Activated CD8-positive, alpha-beta memory T cell treated with anti-CD3 and anti-CD28 coated beads, Interleukin-2, amount 10 ng/mL, durations not matched to agents 7 days and 5 days (primary cell): ENCODE measurements at regions not wholly inside any gene's neighbourhood (a gene's known extent, or its start where the extent isn't known, plus 50 kb on each side); places are given as distances from the start of the nearest gene placed in this dataset.

Experiments
- ATAC-seq: fragments of 150-1000 bp; cut with Tn5 transposase; one replicate; pipeline ENCODE4 v1.10.0; 2021; ENCODE audit warnings: moderate library complexity
- CTCF ChIA-PET: fragments of 350-600 bp; sonication (Branson Sonifier 250); formaldehyde crosslinking; loops from one replicate; lab custom pipeline; 2021; ENCODE audit warnings: antibody characterized with exemption; lab: Charles Lee
- DNase-seq: peaks from one replicate; pipeline ENCODE4 v3.0.0-alpha.2; 2020
- H3K27ac Mint-ChIP-seq: one replicate; pipeline ENCODE4 v1.8.0; 2021; ENCODE audit warnings: mild to moderate bottlenecking, mixed read lengths
- H3K27me3 Mint-ChIP-seq: one replicate; pipeline ENCODE4 v1.8.0; 2021; ENCODE audit warnings: mixed read lengths
- H3K36me3 Mint-ChIP-seq: one replicate; pipeline ENCODE4 v1.8.0; 2021; ENCODE audit warnings: mild to moderate bottlenecking, mixed read lengths
- H3K4me1 Mint-ChIP-seq: one replicate; pipeline ENCODE4 v1.8.0; 2021; ENCODE audit warnings: mixed read lengths
- H3K4me3 Mint-ChIP-seq: one replicate; pipeline ENCODE4 v1.8.0; 2021; ENCODE audit warnings: mild to moderate bottlenecking, moderate library complexity, mixed read lengths
- H3K9me3 Mint-ChIP-seq: one replicate; pipeline ENCODE4 v1.8.0; 2022; ENCODE audit warnings: low read depth, mixed read lengths

DNA sequence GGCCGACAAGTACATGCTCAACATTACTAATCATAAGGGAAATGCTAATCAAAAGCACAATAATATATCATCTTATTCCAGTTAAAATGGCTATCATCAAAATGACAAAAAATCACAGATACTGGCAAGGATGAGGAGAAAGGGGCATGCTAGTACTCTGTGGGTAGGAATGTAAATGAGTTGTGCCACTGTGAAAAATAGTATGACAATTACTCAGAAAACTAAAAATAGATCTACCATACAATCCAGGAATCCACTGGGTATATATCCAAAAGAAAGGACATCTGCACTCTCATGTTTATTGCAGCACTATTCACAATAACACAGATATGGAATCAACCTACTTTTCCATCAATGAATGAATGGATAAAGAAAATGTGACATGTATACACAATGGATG lies 1256.5 kb downstream of the SI start:
- Mint-ChIP-seq H3K27me3 (no peaks in the 10 kb centered on the region), H3K4me1 (no peaks in the 10 kb centered on the region), H3K27ac (no peak overlapping the region), H3K9me3 (no peaks in the 10 kb centered on the region), H3K36me3 (no peaks in the 10 kb centered on the region), H3K4me3 (no peak overlapping the region)
- ATAC-seq = no peak
- CTCF ChIA-PET = no interaction called here
- no peak for DNase-seq

DNA sequence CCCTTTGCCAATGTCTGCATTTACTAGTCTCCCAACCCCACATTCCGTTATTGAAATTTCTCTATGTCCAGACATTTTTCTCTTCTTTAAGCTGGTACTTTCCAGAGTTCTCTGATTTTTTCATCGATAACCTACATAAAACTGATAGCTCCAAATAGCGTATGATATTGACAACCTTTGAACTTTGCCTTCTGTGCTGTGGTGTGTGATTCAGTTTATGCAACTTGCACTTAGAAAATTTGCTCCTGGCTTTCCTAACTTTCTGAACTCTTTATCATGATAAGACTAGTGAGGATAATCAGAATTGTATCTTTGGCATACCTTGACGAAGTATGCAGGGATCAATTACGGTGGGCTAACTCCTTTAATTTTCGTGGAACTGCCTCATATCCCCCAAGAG lies 1261.3 kb downstream of the SI start:
- peaks cover 3% of the 10 kb centered on the region for H3K9me3 Mint-ChIP-seq
- no peak for ATAC-seq
- no peaks in the 10 kb centered on the region for H3K27me3 Mint-ChIP-seq
- H3K27ac Mint-ChIP-seq = no peak overlapping the region
- CTCF ChIA-PET = no interaction called here
- H3K4me1 Mint-ChIP-seq = no peaks in the 10 kb centered on the region
- no peak for DNase-seq
- no peaks in the 10 kb centered on the region for H3K36me3 Mint-ChIP-seq
- no peak overlapping the region for H3K4me3 Mint-ChIP-seq

DNA sequence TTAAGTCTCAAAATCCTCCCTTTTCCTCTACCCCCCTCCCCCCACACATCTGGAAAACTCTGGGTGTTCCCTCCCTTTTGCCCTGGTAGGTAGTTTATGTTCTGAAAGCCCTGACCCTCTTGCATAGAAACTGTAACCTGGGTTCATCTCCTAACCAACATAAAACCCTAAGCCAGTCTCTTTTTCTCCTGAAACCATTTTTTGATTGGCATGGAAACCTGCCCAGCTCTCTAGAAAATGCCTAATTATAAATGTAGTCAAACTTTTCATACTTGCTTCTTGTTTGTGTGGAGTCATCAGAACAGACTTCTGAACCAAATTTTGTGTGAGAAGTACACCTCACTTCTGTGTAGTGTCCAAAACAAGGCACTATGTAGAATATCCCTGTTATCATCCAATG lies 1264.4 kb downstream of the SI start:
- CTCF ChIA-PET = no interaction called here
- H3K36me3 Mint-ChIP-seq = no peaks in the 10 kb centered on the region
- no peak overlapping the region for H3K27ac Mint-ChIP-seq
- no peaks in the 10 kb centered on the region for H3K4me1 Mint-ChIP-seq
- no peaks in the 10 kb centered on the region for H3K27me3 Mint-ChIP-seq
- H3K9me3 Mint-ChIP-seq = peaks cover 3% of the 10 kb centered on the region
- DNase-seq (no peak), ATAC-seq (no peak)
- no peak overlapping the region for H3K4me3 Mint-ChIP-seq

DNA sequence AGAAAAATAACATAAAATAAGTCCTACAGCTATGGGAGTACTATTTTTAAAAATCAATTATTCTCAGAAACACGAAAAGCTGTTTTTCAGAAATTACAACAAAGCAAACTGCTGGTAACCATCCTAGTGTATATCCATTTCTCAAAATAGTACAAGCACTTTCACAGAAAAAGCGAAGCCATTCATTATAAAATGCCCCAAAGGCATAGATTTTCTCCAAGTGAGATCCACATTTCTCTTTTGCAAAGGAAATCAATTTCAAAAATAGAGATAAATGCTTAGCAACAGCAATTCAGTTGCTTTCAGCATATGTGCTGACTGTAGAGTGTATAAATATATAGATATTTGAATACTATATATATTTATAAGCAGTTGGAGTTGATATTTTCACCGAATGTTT lies 1266.3 kb downstream of the SI start:
- Mint-ChIP-seq H3K4me1 (no peaks in the 10 kb centered on the region), H3K4me3 (no peak overlapping the region), H3K27me3 (no peaks in the 10 kb centered on the region), H3K27ac (no peak overlapping the region), H3K9me3 (peaks cover 3% of the 10 kb centered on the region), H3K36me3 (no peaks in the 10 kb centered on the region)
- ATAC-seq = no peak
- DNase-seq = no peak
- CTCF ChIA-PET = interaction anchor here (1.1 kb wide), 1 partner anchor 166 kb away, joined by 3 read pairs; no protein-coding TSS in a partner anchor

DNA sequence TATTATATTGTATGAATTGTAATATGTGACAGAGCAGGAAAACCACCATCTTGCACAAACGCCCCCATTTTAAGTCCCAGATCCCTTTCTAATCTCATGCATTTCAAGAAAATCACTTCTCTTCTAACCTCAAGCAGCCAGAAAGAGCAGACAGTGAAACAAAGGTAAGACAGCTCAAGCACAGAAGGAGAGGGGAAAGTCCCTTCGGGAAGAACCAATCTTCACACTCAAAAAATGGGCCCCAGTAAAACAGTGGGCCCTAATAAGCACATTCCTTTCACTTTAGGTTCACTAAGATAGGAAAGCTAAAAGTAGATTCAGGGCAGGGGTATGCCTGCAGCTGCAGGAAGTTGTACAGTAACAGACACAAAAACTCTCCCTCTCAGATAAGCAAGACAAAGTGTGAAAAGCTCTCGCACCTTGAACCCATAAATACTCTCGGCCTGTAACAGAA lies 1268.7 kb downstream of the SI start:
- DNase-seq = no peak
- Mint-ChIP-seq H3K27me3 (no peaks in the 10 kb centered on the region), H3K27ac (no peak overlapping the region), H3K4me1 (no peaks in the 10 kb centered on the region), H3K36me3 (no peaks in the 10 kb centered on the region), H3K4me3 (no peak overlapping the region), H3K9me3 (peaks cover 3% of the 10 kb centered on the region)
- CTCF ChIA-PET = no interaction called here
- ATAC-seq = no peak

DNA sequence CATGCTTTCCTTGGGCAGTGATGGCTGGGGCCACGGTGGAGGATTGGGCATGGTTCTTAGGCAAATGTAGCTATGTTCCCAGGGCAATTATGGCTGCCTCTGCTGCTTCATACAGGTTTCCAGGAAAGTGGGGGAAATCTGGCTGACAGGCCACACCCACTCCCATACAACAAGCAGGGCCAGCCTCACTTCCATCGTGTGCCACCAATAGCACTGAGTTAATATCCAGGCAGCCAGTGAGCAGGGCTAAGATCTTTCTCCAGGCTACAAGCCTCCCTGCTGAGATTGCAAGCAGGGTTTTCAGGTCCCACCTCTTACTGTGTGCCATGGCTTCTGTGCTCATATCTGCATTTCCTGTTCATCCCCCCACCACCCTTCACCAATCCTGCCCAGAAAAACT lies 1291.9 kb downstream of the SI start:
- no peaks in the 10 kb centered on the region for H3K27me3 Mint-ChIP-seq
- H3K4me3 Mint-ChIP-seq = no peak overlapping the region
- DNase-seq (no peak), ATAC-seq (no peak)
- H3K4me1 Mint-ChIP-seq = no peaks in the 10 kb centered on the region
- peaks cover 4% of the 10 kb centered on the region for H3K9me3 Mint-ChIP-seq
- H3K36me3 Mint-ChIP-seq = no peaks in the 10 kb centered on the region
- no peak overlapping the region for H3K27ac Mint-ChIP-seq
- CTCF ChIA-PET = no interaction called here

DNA sequence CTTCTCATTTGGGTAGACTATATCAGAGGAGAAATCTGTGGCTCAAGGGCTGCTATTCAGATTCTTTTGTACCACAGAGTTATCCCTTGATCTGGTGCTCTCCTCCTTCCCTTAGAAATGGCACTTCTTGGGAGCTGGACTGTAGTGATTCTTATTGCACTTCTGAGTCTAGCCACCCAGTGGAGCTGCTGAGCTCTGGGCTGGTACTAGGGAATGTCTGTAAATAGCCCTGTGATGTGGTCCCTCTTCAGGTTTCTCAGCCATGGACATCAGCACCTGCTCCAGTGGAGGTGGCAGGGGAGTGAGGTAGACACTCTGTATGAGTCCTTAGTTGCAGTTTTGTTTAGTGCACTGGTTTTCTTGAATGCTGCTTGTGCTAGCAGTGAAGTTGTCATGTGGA lies 1292.6 kb downstream of the SI start:
- DNase-seq (no peak), ATAC-seq (no peak)
- peaks cover 4% of the 10 kb centered on the region for H3K9me3 Mint-ChIP-seq
- H3K4me1 Mint-ChIP-seq = no peaks in the 10 kb centered on the region
- no peaks in the 10 kb centered on the region for H3K27me3 Mint-ChIP-seq
- no peak overlapping the region for H3K4me3 Mint-ChIP-seq
- H3K27ac Mint-ChIP-seq = no peak overlapping the region
- no peaks in the 10 kb centered on the region for H3K36me3 Mint-ChIP-seq
- CTCF ChIA-PET = no interaction called here

DNA sequence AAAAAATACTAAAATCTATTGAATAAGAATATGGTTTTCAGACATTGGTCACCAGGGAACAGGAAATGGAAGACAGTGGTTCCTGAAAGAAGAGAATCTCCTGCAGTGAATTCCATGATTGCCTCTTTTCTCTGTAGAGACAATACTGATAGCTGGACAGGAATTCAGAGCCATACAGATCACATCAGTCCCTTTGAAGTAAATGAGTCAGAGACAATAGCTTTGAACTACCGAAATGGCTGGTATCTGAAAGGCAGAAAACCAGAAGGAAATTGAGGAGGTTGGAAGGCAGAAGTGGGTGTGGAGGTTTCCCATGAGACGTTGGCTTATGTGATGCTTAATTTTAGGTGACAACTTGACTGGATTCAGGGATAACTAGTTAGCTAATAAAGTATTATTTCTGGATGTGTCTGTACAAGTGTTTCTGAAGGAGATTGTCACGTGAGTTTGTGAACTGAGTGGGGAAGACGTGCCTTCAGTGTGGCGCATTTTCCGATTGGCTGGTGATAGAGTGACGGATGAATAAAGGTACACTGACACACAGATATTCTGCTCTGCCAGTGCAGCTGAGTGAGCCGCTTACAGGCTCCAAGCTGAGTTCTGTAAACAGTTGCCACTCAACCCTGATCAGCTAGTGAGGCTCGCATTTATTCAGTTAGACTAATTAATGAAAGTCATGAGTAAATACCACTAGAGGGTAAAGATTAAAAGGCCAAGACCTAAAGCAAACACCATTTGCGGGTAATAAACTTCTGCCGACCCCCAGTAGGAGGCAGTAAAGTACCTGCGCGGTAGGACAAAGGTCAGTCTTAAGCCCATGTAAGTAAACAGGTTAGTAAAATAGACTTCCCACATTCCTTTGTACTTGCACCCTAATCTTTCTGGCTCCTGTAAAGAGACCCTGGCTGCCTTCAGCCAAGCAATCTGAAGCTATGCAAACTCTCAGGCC lies 1298.6 kb downstream of the SI start:
- Mint-ChIP-seq H3K4me1 (no peaks in the 10 kb centered on the region), H3K27me3 (no peaks in the 10 kb centered on the region), H3K9me3 (peaks cover 7% of the 10 kb centered on the region), H3K36me3 (no peaks in the 10 kb centered on the region), H3K4me3 (no peak overlapping the region), H3K27ac (no peak overlapping the region)
- no peak for ATAC-seq
- CTCF ChIA-PET = no interaction called here
- DNase-seq = no peak

DNA sequence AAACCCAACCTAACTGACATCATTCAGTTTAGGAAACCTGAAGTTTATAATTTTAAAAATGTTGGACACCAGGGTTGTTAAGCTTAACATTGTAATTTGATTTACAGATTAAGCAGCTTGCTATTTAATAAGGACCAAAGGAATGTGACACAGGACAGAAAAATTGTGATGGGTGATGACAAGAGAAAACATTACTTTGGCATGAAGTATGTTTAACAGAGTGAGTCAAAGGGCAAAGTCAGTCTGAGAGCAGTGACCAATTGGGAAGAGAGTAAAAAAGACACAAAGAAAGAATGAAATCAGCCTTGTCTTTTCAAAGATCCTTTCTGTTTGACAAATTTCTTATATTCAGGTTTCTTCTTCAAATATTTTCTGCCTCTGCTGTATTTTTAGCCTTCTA lies 1301.6 kb downstream of the SI start:
- H3K4me1 Mint-ChIP-seq = no peaks in the 10 kb centered on the region
- no peaks in the 10 kb centered on the region for H3K36me3 Mint-ChIP-seq
- ATAC-seq (no peak), DNase-seq (no peak)
- H3K4me3 Mint-ChIP-seq = no peak overlapping the region
- H3K9me3 Mint-ChIP-seq = peaks cover 9% of the 10 kb centered on the region
- no peak overlapping the region for H3K27ac Mint-ChIP-seq
- no peaks in the 10 kb centered on the region for H3K27me3 Mint-ChIP-seq
- CTCF ChIA-PET = no interaction called here

DNA sequence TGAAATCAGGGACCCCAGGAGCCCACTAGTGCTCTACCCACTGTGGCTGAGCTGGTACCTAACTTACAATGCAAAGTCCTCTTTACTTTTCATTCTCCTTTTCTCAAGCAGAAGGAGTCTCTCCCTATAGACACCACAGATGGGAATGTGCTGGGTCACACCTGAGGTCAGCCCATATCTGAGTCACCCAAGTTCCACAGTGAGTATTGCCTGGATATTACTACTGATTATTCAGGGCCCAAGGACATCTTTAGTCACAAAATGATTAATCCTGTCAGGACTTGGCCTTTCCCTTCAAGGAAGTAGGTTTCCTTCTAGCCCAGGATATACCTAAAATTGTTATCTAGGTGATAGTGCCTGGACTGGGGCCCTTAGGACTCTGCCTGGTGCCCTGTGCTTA lies 1305.2 kb downstream of the SI start:
- H3K9me3 Mint-ChIP-seq = peaks cover 8% of the 10 kb centered on the region

DNA sequence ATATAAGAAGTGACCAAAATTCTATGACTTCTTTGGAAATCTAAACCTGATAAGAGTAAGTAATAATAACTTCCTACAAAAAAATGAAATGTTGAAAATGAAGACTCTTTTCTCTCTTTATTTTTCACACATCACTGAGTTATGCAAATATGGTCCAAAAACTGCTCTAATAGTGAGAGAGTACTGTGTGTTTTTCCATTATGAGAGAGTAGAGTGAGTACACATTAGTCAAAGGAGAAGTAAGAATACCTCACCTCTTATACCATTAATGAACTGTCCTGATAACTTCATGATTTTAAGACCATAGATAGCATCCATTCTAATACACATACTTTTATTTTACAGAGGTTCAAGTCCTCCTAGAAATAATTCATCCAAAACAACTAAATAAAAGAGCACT lies 1310.2 kb downstream of the SI start:
- CTCF ChIA-PET = no interaction called here
- H3K27me3 Mint-ChIP-seq = no peaks in the 10 kb centered on the region

More for the DNA sequence above, 1305.2 kb downstream of the SI start:
- no peaks in the 10 kb centered on the region for H3K4me1 Mint-ChIP-seq
- ATAC-seq = no peak
- H3K27me3 Mint-ChIP-seq = no peaks in the 10 kb centered on the region
- CTCF ChIA-PET = no interaction called here
- no peaks in the 10 kb centered on the region for H3K36me3 Mint-ChIP-seq
- DNase-seq = no peak
- H3K27ac Mint-ChIP-seq = no peak overlapping the region
- no peak overlapping the region for H3K4me3 Mint-ChIP-seq

DNA sequence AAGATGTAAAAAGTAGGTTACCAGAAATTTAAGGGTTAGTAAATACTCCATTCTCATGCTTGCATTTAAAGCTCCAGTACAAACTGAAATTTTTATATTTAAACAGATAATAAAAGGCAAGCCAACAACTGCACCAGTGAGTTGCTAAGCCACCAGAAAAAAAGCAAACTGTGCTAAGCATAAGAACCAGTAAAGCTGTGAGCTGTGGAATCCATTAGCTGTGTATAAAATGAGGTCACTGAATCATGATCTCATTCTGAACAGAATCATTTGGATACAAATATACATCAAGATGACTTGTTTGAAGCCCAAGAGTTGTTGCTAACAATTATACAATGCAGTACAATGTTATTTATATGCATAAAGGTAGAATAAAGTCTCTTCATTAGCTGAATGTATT lies 1312.2 kb downstream of the SI start:
- no peaks in the 10 kb centered on the region for H3K36me3 Mint-ChIP-seq
- no peak overlapping the region for H3K27ac Mint-ChIP-seq
- DNase-seq = no peak
- no peak overlapping the region for H3K4me3 Mint-ChIP-seq
- H3K9me3 Mint-ChIP-seq = peaks cover 4% of the 10 kb centered on the region
- H3K4me1 Mint-ChIP-seq = no peaks in the 10 kb centered on the region
- no peak for ATAC-seq
- CTCF ChIA-PET = no interaction called here
- no peaks in the 10 kb centered on the region for H3K27me3 Mint-ChIP-seq

More for the DNA sequence above, 1310.2 kb downstream of the SI start:
- H3K36me3 Mint-ChIP-seq = no peaks in the 10 kb centered on the region
- no peak overlapping the region for H3K4me3 Mint-ChIP-seq
- no peak for ATAC-seq
- DNase-seq = no peak
- H3K4me1 Mint-ChIP-seq = no peaks in the 10 kb centered on the region
- H3K27ac Mint-ChIP-seq = no peak overlapping the region
- peaks cover 8% of the 10 kb centered on the region for H3K9me3 Mint-ChIP-seq

DNA sequence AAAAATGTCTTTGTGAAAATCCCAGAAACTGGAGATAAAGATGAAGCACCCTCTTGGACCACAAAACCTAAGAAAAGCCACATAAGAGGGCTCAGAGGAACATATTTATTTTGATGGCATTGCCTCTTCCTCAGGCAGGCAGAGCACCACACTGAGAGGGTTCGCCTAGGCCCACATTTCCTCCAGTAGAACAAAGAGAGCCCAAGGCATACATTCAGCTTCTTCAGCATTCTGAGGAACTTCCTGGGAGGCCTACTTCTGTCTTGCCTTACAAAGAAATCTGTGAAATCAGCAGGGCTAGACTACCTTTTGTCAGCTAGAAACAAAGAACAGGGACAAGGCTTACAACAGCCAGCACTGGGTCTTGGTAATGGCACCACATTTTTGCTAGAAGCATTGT lies 1325.3 kb downstream of the SI start:
- Mint-ChIP-seq H3K27me3 (no peaks in the 10 kb centered on the region), H3K4me3 (no peak overlapping the region), H3K4me1 (no peaks in the 10 kb centered on the region), H3K36me3 (no peaks in the 10 kb centered on the region), H3K27ac (no peak overlapping the region), H3K9me3 (peaks cover 12% of the 10 kb centered on the region)
- CTCF ChIA-PET = no interaction called here
- DNase-seq (no peak), ATAC-seq (no peak)

DNA sequence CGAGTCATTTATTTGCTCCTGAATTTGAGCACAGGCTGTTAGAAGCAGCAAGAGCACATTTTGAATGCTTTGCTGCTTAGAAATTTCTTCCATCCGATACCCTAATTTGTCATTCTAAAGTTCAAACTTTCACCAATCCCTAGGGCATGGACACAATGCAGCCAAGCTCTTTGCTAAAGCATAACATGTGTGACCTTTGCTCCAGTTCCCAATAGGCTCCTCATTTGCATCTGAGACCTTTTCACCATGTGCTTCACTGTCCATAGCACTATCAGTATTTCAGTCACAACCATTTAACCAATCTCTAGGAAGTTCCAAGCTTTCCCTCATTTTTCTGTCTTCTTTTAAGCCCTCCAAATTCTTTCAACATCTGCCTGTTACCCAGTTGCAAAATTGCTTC lies 1333.1 kb downstream of the SI start:
- H3K9me3 Mint-ChIP-seq = peaks cover 10% of the 10 kb centered on the region
- H3K27ac Mint-ChIP-seq = no peak overlapping the region
- DNase-seq = no peak
- no peak for ATAC-seq
- H3K36me3 Mint-ChIP-seq = no peaks in the 10 kb centered on the region
- H3K4me3 Mint-ChIP-seq = no peak overlapping the region
- H3K4me1 Mint-ChIP-seq = no peaks in the 10 kb centered on the region
- CTCF ChIA-PET = no interaction called here
- H3K27me3 Mint-ChIP-seq = no peaks in the 10 kb centered on the region
